ENCODE measurements at regions not wholly inside any gene's neighbourhood (a gene's known extent, or its start where the extent isn't known, plus 50 kb on each side); places are given as distances from the start of the nearest gene placed in this dataset.
A peak's percentile ranks its signal among the peaks of the same experiment; 100 is the strongest.

DNA sequence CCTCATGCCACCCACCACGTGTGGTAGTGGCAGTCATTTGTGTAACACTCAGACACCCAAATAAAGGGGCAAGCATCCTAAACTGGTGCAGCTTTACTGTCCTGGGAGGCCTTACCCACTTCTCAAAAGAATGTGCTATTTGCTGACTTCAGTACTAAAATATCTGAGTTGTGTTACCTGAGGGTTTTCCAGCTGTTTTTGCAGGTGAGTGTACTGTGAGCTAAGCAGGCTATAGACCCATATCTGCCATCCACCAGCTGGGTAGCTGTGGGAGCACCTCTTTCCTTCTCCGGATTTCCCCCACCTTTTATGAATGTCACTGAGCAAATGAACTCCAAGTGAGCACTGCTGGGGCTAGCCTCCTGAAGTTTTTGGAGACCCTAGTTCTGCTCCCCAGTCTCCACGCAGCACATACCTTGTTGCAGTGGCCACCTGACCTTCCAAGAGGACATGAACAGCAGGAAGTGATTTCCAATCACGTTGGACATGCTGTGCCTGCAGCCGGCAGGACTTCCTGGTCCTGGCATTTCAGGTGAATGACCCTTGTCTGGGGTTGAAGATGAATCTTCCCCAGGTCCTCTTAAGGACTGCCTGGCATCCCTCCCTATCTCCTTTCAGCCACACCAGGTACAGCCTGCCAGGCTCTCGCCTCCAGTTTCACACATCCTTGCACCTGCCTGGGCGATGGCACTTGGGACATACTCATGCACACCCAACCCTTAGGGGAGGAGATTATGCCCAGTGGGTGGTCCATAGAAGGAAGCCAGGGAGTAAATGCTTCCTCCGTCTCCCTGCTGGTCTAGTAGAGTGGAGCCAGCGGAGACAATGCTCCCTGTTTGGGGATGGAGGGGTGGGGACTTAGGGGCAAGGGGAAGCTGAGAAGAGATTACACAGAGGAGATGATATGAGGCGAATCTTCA, 109.5 kb upstream of the SPATA13 start:
- no peak for DNase-seq

DNA sequence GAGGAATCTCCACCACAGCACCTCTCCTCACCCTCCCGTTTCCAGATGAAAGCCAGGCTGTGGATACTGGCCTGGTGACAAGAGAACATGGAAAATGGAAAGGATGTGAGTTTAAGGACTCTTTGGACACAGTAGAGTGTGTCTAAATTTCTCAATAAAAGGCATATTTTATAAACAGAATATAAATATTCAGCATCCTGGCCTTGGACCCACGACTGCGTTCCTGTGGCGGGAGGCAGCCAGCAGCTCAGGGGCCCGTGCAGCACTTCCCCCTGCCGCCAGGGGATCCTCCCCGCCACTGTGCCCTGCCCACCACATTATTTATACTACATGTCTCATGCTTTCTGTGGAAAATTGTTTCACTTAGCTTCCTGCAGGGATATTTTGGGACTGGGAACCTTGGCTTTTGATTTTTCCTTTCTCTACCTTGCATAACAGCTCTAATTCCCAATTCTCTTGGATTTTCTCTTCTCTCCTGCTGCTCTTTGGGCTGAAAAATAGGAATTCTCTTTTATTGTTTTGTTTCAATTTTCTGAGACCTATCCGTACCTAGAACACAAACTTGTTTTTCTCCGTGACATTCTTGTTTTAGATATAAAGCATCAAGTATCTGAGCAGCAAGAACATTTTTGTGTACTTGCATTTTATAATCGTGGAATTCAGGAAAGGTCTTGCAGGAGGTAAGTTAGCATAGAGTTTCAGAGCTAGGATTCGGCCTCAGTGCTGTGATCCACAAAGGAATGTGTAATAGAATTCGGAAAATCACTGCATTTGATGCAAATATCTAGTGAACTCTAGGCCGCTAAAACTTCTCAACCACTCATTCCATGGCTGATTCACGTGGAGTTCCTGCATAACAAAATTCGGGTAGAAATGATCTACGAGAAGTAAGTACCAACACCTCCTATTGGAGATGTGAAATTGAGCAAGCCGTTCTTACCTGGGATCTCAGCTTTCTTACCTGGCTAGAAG, 107.7 kb upstream of the SPATA13 start:
- DNase-seq: no peak

DNA sequence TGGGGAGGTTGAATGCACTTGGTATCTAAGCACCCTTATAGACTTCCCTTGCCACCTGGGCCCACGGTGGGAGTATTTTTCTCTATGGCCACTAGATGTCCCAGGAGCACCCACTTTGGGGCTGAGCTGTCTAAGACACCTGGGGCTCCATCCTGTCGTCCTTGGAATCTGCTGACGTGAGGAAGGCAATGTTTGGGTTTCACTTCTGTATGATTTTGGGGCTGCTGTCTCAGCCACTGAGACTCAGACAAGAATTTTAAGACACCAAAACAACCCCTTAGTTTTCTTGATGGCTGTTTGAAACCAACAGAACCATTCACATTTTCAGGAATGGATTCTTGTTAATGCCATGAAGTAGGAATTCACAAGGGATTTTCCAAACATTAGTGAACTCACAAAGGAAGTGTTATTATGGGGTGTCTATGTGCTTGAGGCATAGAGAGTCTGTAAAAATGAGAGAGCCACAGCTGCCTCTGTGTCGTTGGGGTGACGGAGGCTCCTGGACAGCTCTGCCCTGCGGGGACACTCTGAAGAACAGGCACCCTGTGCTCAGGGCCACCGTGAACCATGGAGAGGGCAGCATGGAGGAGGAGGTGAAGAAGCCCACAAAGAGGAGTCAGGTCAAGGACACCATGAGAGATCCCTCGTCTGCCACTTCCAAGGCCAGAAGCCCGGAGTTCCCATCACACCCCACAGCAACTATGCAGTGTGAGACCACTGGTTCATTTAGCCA, 106.8 kb upstream of the SPATA13 start:
- peak; percentile 28 to 74 (median 32) for DNase-seq

DNA sequence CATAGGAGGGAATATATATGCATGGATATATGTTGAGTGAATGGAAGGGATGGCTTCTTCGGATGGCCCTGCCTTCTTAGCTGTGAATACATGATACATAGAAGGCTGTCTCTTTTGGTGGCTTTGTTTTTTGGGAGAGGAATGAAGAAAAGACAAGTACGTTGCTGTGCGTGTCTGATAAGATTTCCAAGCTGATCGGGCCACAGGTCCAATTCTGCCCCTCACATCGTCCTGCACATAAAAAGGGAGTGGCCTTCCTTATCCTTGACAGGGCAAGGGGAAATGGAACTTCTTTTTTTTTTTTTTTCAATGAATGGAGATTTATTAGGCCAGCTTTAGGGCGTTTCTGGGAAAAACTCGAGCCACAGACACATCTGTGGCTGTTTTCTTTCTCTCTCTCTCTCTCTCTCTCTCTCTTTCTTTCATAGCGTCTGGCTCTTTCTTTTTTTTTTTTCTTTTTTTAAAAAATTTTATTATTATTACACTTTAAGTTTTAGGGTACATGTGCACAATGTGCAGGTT, 103.8 kb upstream of the SPATA13 start:
- DNase-seq: no peak

DNA sequence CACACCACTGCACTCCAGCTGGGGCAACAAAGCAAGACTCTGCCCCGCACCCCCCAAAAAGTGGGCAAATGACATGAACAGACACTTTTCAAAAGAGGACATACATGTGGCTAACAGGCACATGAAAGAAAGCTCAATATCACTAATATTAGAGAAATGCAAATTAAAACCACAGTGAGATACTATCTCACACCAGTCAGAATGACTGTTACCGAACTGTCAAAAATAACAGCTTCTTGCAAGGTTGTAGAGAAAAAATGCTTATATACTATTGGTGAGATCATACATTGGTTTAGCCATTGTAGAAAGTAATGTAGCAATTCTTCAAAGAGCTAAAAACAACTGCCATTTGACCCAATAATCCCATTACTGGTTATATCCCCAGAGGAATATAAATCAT, 99.5 kb upstream of the SPATA13 start:
- no peak for DNase-seq

DNA sequence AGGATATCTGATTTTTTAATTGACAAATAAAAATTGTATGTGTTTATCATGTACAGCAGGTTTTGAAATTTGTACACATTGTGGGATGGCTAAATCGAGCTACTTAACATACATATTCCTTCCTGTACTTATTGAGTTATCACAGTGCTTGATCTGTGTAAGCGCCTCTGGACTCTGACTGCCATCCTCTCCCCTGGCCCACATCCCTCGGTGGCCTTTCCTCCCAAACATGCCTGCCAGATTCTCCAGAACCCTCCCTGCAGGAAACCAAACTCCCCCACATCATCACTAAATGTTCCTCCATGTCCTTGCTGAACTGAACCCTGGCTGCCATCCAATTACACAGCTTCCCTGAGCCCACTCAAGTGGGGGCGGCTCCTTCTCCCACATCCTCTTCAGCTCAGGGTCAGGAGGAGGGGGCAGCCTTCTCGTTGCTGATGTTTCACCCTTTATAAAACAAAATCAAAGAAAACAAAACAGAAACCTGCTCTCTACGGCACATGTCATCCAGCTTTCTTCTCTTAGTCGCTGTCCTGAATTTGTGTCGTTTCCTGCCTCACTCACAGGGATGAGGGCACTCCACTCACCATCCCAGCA, 97.1 kb upstream of the SPATA13 start:
- DNase-seq: no peak

DNA sequence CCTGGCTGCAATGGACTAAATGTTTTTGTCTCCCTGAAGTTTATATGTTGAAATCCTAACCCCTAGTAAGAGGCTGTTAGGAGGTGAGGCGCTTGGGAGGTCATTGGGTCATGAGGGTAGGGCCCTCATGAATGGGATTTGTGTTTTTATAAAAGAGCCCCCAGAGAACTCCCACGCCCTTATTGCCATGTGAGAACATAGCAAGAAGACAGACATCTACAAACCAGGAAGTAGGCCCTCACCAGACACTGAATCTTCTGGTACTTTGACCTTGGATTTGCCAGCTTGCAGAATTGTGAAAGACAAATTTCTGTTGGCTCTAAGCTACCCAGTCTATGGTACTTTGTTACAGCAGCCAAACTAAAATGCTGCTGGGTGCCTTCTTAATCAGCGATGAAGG, 96.1 kb upstream of the SPATA13 start:
- DNase-seq: no peak

DNA sequence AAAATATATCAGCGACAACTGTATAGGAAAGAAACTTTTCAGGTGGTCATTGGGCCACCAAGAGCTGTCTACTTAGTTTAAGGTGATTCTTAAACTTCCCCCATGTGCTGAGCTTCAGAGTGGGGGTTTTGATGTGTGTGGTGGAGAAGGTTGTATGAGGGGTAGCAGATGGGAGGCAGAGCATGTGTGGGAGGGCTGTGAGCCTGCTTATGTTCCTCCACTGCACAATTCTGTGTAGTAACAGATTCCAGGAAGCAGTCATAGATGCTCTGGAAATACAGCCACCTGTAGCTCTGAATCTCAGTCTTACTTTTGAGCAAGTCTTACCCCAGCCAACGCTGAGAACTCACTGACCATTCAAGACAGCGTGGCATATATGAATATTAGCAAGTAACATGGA, 95.3 kb upstream of the SPATA13 start:
- DNase-seq: no peak

DNA sequence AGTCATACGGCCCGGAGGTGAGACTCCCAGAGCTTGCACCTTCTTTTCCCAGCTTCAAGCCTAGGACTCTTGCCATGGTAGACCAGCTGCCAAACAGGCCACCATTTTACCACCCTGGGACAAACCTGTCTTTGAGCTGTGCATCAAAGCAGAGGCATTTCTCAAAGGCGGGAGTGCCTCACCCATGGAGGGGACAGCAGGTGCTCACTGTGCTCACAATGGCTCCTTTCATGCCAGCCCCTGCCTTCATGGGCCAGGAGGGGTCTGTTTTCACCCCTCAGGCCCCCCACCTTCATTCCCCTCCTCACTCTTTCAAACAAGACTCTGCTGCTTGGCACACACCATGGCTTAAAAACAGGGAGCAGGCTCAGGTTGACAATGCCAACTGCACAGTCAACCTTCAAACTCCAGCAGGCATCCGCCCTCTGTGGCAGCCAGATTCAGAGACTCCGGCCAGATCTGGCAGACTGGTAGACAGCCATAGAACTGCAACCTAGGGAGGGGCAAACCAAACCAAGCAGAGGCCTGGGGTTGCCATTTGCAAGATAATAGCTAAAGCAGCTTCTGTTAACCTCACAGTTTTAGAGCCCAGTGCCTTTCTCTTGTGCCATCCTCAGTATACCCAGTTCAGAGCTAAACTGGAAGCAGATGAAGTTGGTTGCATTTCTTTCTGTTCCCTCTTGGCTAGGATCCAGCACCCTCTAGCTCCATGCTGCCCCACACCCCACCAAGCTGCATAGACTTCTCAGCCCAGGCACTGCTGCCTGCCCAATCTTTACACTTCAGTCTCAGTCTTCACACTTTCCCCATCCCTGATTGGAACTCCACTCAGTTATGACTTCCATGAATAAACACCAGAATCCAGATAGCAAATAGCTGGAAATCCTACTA, 93.9 kb upstream of the SPATA13 start:
- no peak for DNase-seq

DNA sequence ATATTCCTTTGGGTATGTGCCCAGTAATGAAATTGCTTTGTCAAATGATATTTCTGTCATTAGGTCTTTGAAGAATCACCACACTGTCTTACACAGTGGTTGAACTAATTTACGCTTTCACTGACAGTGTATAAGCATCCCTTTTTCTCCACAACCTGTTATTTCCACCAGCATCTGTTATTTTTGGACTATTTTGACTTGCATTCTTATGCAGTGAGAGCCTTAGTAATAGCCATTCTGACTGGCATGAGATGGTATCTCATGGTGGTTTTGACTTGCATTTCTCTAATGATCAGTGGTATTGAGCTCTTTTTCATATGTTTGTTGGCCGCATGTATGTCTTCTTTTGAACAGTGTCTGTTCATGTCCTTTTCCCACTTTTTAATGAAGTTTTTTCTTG, 92.0 kb upstream of the SPATA13 start:
- no peak for DNase-seq

DNA sequence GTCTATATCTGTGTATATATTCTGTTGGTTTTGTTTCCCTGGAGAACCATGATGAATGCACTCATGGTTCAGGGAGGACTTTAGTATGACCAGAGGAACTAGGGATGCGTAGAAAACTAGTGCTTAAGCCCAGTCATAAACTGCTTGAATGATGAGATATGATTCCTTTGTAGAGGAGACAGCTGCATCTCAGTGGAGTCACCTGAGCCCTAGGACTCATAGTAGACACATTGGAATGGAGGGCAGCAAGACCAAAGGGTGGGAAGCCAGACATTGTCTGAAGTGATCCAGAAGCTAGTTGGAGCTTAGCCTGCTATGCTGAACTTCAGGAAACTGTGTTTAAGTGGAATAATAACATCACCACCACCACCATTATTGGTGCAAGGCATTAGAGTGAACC, 89.5 kb upstream of the SPATA13 start:
- no peak for DNase-seq

DNA sequence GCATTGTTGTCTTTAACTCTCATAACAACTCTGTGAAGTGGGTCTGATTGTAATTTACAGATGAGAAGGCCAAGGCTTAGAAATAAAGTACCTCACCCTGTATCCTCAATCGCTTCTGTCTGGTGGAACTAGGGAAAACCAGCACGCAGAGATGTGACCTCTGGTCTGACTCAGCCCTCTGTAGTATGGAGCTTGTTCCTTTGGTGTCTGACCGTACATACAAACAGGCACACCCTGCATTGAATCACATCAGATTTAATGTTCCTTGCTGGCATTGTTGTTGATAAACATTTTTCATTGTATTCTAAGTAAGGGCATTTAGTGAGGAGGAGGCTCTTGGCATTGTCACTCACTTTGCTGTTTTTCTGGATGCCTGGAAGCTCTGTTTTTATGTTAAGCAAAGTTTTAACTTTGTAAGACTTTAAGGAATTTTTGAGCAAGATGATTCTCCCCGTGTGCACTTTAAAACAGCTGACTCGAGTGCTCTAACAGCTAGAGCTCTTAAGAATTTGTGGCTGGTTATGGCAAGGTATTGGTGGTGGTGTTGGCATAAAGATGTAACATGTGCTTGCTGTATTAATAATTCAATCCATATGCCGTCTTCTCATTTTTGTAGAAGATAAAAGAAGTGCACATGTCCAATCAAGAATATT, 89.0 kb upstream of the SPATA13 start:
- no peak for DNase-seq

DNA sequence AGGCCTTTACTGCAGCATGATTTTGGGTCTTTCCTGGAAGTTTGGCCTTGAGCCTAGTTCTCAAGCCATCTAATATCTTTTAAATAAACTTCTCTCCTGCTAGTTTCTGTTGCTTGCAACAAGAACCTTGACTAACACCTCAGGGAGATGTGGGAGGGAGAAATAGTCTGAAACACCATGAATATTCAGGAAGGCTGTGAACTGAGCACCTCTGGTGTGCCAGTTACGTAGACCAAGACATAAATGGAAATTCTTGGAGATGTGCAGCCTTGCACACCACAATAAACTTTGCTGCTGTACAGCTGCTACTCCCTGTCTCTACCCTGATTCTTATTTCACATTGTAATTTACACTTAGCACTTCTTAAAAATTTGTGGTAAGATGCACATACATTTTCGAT, 86.9 kb upstream of the SPATA13 start:
- DNase-seq: no peak

DNA sequence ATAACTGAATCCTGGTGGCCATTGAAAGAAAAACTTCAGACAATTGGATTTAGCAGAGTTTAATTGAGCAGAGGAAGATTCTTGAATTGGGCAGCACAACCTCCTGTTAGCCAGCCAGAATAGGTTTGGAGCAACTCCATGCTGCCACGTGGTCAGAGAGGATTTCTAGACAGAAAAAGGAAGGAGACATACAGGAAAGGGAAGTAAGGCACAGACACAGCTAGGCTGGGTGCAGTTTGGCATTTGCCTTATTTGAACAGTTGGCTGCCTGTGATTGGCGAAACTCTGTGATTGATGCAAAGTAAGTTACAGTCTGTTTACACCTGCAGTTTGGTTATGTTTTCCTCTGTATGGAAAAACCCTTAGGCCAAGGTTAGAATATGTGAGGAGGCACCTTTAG, 85.8 kb upstream of the SPATA13 start:
- DNase-seq: no peak

DNA sequence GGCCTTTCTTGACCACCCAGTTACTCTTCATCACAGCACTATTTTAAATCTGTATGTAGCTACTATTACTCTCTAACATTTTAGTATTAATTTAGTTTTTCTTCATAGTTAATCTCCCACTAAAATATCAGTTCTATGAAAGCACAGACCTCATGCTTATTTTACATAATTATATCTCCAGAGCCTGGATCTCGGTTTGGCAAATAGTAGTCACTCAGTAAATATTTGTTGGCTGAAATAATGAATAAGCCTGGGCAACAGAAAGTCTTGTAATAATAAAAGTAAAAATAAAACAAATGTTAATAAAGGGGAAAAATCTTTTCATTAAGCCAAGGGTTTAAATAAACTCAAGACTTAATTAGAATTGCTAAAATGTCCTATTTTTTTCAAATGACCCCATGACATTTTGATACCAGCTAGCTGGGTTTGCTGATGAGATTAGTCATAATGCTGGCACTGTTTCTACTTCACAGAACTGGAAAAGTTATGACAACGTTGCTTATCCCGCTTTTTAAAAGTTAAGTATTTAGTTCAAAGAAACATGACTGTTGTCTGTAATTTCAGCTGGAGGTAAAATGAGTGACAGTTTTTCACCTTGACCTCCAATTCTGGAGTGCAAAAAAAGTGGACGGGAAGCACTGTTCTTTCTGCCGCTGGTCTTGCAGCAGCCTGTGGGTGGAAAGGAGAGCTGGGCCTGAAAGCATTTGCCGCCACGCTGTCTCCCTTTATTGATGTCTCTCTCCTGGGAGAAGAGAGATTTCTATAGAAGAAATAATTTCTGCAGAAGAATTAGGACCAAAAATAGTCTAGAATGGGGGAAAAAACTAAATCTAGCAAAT, 85.2 kb upstream of the SPATA13 start:
- DNase-seq: no peak

DNA sequence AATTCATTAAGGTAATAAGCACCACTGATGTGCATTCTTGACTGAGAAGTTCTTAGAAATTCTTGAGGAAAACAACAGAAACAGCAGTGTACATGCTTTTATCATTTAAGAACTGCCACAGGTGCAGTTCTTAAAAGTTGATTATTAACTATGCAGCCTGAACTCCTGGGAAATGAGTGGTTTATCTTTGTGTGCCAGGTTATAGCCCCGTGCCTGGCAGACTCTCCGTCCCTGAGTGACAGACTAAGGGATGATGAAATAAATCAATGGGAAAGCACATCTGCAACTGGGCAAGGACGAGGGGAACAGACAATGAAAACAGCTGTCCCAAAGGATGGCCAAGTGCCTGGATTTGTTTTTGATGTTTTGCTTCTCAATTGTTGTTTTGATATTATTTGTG, 84.4 kb upstream of the SPATA13 start:
- DNase-seq: no peak

DNA sequence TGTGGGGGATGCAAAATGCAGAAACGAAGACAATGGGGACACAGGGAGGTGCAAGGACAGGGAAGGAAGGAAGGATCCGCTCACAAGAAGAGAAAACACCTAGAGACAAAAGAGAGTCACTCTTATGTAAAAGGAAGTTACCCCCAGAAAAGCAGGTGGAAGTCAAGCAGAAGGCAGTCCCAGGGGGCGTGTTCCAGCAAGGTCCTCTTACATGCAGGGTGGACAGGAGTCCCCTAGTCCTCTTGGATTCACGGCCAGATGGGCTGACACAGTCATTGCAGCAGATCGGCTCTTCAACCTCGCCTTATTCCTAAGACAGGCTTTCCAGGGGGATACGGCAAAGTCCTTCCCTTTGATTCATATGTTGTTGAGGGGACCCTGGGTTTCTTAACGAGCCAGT, 83.9 kb upstream of the SPATA13 start:
- no peak for DNase-seq

DNA sequence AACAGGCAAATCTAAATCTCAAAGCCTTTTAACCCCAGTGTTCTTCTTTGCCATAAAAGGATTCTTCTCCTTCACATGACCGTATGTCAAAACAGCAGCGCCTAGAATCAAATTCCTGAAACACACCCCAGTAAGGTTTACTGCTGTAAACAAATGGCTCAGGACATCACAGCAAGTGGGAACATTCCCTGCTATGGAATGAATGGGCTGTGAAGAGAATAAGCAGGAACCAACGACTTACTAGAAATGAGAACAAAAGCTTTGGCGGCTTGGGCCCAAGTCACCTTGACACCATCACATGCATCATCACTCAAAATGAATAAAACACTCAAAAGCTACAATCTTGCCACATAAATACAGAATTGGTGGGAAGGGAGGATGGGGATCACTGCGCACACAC, 80.4 kb upstream of the SPATA13 start:
- no peak for DNase-seq

DNA sequence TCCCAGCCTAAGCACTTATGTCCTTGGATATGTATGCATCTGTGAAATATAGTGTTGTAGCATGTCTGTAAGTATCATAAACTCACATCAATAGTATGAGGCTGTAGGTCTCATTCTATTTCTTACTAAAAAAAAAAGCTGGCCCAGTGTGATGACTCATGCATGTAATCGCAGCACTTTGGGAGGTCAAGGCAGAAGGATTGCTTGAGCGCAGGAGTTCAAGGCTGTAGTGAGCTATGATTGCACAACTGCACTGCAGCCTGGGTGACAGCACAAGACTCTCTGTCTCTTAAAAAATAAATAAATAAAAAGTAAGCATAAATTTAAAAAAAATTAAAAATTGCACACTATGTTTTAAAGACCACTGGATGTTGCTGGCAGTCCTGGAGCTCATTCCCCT, 79.1 kb upstream of the SPATA13 start:
- DNase-seq: no peak

DNA sequence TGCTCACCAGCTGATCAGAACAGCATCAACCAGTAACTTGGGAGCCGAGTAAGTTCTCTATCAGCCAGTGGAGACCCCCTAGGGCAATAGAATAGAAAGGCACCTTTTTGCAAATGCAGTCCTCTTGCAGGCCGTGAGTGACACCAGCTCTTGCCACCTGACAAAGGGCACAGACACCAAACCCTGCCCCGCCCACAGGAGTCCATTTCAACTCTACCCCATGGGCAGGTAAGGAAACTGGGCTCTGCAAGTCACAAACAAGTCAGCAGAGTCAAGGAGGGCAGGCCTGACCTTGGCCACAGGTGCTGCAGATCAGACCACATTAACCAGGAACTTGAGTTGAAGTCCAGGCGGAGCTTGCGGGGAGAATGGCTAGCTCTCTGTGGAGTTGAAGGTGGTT, 77.4 kb upstream of the SPATA13 start:
- DNase-seq: no peak
